Suppressor macrophage (primary cell): ENCODE measurements at regions not wholly inside any gene's neighbourhood (a gene's known extent, or its start where the extent isn't known, plus 50 kb on each side); places are given as distances from the start of the nearest gene placed in this dataset.

Experiments used
- DNase-seq, 4 experiments: peaks; one replicate each; pipeline ENCODE4 v3.0.0-alpha.2; 2020 to 2022

DNA sequence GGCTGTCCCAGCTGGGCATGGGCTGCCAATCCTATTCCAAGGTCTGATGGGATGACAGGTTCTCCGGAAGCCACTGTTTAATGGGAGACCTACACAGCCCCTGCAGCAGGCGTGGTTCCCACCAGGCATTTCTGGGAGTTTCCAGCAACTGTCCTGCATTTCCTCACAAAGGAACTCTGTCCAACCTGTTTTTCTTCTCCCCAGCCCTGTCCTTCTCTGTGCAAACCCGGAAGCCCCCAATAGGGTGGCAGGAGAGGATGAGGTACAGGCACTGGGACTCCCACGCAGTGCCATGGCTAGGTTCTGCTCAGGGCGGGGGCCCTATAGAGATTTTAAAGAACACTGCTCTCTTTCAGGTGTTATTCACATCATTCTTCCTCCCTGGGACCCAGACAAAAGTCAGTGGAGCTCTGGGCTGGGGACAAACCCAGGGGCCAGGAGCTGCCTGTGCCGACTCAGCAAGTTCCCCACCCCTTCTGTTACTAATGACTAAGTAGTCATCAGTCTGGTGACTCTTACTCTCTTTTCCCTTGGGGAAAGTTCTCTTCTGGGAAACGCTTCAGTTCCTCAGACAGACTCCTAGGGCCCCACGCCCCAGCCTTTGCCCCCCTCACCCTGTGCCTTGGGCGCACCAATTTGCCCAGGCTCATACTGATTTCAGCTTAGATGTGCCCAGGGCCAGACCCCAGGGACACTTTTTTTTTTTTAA lies 97.7 kb downstream of the CD47 start:
- peak; percentile 67 to 90 (median 86) for DNase-seq

DNA sequence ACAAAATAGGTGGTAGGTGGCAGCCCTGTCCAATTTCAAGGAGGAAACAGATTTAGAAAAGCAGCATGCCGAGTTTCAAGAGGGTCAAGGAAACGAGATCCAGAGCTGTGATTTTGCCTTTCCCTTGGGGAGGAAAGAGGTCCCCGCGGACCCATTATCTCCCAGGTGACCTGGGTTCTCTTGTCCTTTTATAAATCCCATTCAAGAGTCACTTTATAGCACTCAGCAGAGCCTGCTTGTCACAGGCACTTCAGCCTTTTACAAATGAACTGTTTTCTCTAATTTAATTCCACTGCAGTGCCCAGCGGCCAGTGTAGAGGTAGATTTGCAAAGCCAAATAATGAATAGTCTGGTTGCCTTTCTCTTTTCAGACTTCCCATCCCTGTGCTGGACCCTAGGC lies 99.9 kb downstream of the CD47 start:
- no peak for DNase-seq

DNA sequence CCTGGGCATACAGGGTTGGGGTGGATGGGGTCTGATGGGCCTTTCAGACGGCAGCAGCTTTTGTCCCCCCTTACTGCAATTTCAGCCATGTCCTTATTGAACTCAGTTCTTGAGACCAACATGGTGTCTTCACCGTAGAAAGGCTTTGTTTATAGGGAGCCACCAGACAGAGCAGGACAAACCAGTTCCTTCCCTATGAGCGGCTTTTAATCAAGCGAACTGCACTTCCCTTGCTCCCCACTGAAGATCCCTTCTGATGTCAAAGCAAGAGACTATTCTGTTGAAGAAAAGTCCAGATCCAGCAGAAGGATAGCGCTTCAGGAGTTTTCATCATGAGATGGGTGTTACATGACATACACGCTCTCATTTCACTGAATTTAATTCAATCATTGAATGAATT lies 100.4 kb downstream of the CD47 start:
- no peak for DNase-seq

DNA sequence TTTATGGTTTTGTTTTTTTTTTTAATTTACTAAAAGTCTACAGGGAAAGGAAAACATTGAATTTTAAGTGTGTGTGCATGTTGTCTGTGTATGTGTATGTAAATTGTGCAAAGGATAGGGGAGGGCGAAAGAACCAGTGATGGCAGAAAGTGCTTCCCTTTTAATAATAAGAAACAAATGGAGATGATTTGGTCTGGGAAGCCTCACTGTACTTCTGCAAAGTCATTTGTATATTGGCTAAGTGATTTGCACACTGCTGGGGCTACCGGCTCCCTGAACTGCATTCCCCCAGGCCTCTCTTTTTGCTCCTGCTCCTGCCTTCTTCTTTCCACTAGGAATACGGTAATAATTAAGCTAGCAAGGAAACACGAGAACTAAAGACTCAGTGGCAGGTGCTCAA lies 101.2 kb downstream of the CD47 start:
- DNase-seq: peak; percentile 33 to 76 (median 64)

DNA sequence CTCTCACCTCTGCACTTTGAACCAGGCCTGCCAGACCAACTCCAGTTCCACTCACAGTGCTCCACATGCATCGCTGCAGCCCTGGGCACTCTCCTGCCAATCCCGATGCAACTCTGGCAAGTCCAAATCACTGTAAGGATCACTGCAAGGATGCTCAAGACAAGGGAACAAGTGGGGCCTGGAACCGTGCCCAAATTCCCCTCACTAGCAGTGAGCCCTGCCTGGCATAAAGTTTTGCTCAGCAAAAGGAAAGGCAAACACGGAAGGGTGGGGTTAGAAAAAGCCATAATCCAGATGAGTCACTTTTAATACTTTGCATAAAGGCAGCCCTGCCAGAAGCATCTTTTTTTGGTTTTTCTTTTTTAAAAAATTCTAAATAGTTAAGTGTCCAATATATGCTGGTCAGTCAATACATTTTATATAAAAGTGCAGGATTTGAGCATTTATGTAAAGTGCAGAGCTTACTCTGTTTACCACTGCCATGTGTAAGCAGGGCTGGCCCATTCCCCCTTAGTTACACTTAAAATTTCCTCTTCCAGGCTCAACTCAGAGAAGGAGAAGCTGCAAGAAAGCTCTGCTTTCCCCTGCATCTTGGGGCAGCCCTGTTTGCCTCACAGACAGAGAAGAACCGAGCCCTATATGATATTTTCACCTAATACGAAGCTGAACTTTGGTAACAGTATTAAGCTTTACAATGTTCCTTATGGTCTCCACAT lies 102.2 kb downstream of the CD47 start:
- peak; percentile 72 to 86 (median 76) for DNase-seq

DNA sequence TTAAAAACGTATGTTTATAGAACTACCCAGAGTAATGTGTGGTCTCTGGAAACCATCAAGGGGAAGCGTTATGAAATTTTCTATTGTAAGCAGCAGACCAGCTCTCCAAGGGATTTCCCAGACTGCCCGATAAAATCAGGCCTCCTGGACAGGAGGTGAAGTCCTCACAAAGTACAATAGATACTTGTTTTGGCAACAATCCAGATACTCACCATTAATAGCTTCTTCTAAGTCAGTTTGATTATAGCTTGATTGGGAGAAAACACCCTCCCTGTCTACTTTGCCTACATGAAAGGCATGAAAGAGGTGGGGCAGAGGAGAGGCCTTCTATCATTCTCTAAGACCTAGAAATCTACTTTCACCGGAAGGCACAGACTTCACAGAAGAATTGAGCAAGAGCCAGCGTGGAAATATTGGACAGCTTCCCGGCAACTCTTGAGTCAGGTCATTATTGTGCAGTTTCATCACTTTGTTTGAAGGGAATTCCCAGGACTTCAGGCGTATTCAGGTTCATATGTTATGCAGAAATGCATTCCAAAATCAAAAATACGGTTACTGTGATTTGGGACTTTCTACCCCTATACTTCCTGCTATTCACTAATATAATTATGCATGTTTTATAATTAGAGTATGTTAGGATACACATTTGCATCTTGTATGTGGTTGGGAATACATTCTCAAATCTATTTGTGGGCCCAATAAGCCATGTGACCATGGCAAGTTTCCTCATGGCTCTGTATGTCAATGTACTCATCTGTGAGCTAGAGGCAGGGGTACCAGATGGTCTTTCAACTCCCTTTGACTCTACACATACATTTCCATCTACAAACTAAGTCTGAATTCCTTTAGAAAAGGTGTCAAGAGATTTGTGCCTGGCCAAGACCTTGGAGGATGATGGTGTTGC lies 103.5 kb downstream of the CD47 start:
- DNase-seq: peak; percentile 82 to 91 (median 88)

DNA sequence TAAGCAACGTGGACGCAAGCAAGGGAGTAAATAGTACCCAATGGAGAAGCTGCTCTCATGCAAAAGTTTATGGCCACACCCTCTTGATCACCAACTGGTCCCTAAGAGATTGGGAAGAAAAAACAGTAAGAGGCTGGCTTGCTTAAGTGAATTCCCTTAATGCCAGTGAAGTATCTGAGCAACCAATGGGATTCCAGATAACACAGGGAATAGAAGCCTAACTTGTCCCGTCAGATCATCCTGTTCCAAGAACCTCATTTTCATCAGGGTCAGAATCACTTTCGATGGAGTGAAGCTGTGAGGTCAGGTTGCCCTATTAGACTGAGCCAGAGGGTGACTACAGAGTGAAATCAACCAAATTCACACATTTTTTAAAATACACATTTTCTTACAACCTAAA lies 104.3 kb downstream of the CD47 start:
- DNase-seq: no peak

DNA sequence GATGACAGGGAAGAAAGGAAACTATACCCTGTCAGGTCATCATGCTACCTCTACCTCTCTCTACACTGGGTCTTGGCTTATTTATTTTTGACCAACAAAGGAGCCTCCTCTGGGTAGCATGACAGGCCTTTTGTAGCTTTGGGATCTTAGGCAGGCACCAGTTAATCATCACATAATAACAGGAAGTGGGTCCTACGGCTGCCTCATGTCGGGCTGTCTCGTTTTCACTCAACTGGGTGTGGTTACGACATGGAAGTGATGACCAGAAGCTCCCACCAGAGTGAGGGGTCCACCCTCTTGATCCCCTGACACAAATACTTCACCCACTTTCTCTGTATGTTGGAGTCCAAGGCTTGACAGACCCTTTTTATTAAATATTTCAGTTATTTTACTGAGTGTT lies 105.3 kb downstream of the CD47 start:
- peak; percentile 70 to 83 (median 76) for DNase-seq

DNA sequence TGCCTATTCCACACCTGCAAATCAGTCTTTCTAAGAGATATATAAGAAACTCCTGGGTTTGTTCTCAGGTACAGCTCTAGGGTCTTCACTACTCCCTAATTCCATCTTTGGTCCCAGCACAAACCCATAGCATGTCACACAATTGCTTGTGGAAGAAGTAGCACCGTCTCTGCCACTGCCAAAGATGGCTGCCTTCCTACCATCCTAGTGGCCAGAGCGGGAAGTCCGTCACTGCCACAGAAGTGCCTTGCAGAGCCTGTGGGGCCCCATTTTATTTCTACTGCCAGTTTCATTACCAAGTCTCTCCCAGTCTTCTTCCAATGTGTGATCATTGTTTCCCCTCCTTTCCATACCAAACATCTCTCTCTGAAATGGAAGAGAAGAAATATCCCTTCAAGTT lies 107.6 kb downstream of the CD47 start:
- DNase-seq: no peak

DNA sequence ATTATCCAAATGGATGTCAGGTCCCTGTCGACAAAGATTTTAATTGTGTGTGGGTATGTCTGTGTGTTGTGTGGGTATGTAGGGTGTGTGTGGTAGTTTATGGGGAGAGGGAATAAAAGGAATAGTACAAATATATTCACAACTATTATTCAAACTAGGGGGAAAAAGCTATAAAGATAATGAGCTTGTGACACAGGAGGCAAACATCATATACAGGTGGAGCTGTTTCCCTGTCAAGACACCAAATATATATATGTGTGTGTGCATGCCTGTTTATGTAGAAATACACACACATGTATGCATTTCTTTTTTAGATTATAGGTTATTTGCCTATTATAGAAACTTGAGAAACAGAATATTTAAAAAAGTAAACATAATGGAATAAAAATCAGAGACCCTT lies 108.7 kb downstream of the CD47 start:
- DNase-seq: no peak

DNA sequence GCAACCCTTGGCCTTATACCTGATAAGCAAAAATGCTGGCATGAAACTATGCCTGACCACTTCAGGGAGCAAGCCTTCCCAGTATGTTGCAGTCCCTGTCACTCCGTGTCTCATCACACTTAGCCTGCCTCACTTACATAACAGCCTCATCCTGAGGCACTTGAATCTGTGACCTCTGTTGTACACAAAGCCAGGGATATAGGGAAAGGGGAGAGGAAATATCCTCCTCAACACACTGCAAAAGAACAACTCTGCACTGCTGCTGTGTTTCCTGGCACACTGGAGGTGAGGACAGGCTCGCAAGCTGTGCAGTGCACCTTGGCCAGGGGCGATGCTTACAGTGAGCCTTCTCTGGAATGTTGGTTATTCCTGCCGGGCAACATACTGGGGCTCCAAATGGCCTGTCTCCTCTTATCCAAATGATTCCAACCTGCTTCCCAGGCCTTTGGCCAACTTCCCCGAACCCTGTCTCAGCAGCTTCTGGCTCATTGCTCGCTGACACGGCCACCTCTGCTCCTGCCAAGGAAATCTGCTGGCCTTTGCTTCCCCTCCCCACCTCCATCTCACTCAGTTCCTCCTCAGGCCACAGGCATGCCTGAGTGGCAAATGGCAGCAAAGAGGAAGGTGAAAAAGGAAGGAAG lies 109.2 kb downstream of the CD47 start:
- peak; percentile 45 to 77 (median 72) for DNase-seq

DNA sequence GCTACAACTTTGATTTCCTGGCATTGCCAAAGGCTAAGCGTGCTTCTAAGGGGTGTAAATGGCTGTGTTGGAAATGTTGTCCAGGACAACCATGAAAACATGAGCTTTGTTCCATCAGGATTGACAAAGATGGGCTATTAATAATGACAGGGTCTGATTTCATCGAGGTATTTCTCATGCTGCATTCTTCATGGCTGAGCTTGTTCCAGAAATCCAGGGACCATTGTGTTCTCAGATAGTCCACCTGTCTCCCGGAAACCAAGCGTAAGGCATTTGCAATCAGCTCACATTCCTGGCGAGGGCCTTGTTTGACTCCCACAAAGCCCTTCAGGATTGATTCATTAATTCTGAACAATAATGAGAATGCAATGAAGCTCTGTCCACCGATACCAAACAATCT lies 111.3 kb downstream of the CD47 start:
- no peak for DNase-seq

DNA sequence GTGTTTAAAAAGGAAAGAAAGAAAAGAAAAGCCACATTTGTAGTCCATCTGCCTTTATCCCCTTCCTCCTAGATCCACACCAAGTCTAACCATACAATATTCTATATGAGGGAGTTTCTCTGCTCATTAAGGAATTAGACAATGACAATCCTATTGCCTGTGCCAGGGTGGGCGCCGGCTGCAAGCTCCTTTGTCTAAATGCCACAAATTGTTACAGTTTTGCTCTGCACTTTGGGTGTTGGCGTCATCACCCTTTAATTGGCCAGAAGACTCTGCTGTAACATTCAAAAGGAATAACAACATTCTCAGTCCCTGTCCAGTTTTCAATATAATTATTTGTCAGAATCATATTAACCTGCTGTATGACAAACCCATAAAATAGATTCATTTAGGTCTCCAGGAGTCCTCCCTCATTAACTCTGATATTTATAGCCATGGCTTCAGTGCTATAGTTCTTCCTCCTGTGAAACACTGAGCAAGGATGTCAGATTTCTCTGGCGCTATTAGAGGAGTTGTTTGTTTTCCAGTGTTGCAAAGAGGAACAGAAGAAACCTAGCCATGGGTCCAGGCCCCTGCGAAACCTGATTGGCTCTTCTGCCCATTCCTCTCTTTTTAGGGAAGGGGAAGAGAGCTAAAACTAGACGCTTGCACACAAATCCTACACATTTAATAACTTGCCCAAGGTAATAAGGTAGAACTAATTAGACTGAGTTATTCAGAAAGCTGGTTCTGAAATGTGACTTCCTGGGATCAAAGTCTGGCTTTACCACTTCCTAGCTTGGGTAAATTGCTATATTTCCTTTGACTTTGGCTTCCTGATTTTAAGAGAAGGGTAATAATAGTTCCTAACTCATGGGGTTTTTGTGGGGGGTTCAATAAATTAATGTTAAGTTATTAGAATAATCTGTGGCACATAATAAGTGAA lies 112.4 kb downstream of the CD47 start:
- DNase-seq: peak in 3 of 4 experiments; percentile 44 to 49 (median 45)

DNA sequence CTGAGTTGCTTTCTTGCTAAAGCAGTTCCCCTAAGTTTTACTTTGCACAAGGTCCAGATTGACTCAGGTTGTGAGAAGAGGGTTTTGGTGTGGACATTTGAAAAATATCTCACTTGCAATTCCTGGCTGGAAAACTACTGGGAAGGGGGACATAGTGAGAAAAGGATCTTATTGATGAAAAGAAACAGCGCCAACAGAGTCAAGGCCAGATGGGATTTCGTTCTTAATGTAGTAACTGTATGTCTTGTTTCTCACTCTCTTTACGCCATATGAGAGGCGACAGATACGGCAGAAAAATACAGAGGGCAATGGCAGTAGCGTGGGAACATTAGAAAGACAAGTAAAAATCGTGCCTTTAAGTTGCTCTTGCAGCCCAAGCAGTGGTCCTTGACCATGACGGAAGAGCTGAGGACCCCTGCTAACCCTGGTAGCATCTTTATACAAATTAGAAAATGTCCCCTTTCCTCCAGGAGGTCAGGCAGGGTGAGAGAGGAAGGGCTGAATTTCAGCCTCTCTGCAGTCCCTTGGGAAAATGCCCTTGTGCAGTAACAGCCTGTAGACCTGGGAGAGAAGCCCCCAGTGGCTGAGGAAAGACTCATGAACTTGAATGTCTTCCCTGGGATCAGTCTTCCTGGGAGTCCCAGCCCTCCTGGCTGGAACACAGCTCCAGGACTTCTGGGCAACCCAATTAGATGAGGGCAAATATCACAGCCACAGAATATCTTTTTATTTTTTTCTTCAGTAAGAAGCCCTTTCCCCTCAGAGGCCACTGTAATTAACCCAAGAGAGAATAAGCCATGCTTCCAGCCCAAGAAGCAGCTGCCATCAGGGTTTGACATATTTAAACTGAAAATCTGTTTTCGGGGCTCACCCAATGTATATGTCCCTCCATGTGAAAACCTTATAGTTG lies 113.4 kb downstream of the CD47 start:
- no peak for DNase-seq

DNA sequence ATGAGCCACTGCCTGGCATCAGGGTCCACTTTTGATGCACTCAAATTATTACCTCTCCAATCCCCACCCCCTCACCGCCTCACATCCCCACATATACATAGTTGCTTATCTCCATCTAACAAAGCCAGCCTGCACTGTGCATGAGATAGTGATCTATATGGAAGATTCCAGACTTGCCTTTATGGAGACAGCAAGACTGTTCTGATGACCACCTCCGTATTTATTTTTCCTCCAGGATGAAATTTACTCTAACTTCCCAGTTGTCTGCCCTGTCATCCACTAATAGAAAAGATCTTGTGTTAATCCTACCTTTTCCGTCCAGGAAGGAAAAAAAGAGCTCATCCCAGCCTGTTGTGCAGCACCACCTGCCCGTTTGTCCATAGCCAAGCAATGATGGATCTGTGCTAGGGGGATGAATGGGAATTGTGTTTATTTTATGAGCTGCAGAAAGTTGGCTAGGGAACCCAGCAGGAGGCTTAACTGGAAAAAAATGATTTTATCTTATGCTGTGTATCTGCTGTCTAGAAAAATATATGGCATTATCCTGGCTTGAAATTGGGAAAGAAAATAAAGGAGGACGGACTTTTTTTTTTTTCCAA lies 114.5 kb downstream of the CD47 start:
- DNase-seq: no peak

DNA sequence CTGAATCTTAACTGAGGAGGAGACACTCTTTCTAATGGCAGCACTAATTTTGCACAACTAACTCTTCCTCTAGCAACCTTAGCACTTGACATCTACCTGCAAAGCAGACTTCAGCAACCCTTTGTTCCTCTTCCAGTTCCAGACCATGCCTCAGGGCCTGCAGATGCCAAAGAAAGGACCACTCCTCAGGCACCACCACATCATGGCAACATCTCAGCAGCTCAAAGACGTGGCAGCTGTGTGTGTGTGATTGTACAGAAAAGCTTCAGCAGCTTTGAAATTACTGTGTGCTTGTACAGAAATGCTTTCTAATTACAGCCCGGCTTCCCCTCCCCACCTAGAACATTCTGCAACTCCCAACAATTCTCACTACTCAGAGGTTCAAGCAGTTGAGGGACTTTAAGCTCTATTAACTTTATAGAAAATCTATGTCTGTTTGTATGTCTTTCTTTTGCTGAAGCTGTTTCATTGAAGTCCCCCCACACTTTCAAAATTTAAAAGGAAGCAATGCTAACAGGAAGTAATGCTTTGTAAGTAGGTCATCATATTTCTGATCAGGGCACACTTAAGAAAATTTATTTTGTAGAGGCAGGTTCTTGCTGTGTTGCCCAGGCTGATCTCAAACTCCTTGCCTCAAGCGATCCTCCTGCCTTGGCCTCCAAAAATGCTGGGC lies 115.2 kb downstream of the CD47 start:
- DNase-seq: peak in 2 of 4 experiments; percentile 30 to 50

DNA sequence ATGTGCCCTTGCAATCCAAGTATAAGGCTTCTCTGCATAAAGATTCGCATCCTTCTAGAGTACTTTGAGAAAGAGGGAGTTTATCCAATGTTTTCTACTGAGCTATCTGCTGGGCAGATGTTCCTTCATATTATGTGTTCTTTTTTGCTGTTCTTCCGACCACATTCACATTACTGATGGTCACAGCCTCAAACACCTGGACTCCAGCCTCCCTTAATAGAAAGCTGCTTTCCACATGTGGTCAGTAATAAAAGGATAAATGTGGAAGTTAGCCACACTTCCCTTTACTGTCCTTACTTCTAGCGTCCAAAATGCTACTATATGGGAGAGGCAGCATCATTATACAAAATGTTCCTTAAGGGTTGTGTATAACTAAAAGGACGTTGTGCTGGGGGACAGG lies 116.9 kb downstream of the CD47 start:
- no peak for DNase-seq

DNA sequence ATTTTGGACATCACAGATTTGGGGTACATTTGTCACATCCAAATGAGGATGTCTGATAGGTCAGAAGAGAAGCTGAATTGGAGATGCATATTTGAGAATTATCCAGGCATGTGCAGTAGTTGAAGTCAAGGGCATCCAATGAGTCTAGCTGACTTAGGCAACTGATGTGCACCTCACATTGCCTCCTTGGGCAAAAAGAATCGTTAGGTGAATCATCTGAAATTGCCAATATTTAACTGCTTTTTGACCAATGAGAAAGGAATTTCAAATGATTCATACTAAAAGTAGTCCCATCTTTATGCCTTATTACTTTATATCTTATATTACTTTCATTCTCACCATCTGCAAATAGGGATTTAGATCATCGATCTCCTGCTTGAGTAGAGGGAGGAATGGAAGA lies 117.7 kb downstream of the CD47 start:
- DNase-seq: no peak

DNA sequence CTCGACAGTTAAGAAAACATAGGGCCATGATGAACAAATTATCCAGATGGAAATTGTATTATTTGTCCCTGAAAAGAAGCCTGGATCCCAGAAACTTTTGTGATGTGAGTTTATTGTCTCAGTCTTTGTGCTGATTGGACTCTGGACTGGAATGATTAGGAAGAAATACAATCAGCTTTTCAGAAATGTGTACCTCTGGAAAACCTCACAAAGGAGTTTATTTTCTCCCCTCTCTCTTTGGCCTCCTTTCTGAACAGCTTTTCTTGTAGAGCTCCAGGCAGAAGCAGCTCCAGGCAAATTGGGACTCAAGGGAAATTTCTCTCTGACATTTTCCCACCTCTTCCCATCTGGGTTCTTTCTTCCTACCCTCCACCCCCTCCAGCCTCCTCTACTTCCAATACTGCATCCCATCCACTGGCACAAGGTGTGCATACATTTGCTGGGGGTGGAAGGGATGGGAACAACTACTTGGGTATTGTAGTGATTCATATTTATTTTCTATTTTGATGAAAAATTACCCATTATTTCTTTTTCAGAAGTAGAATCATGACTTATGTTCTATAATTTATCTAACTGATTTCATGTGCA lies 119.7 kb downstream of the CD47 start:
- no peak for DNase-seq
